ENCODE measurements at regions not wholly inside any gene's neighbourhood (a gene's known extent, or its start where the extent isn't known, plus 50 kb on each side); places are given as distances from the start of the nearest gene placed in this dataset.

- DNase-seq (ENCODE audit: low read depth): no peak
- no peak overlapping the region for H3K4me3 ChIP-seq (ENCODE audit: control insufficient read depth, low read depth, low read length)
- no peak for TF ChIP-seq CTCF (conservative IDR thresholded peaks at IDR 0.05; ENCODE audit: control insufficient read depth, insufficient read depth, low read depth, low read length)
Observed at GRCh38 chr4:18923496-18924161, 902.1 kb upstream of the LCORL start.

- no peak for TF ChIP-seq CTCF (conservative IDR thresholded peaks at IDR 0.05; ENCODE audit: control insufficient read depth, insufficient read depth, low read depth, low read length)
- H3K4me3 ChIP-seq (ENCODE audit: control insufficient read depth, low read depth, low read length): no peak overlapping the region
- DNase-seq (ENCODE audit: low read depth): peak; percentile 6
Observed at GRCh38 chr4:18917689-18918088, 896.1 kb upstream of the LCORL start.

- no peak for TF ChIP-seq CTCF (conservative IDR thresholded peaks at IDR 0.05; ENCODE audit: control insufficient read depth, insufficient read depth, low read depth, low read length)
- DNase-seq (ENCODE audit: low read depth): no peak
- no peak overlapping the region for H3K4me3 ChIP-seq (ENCODE audit: control insufficient read depth, low read depth, low read length)
Observed at GRCh38 chr4:18914182-18914581, 892.6 kb upstream of the LCORL start.

- DNase-seq (ENCODE audit: low read depth): no peak
- TF ChIP-seq CTCF (conservative IDR thresholded peaks at IDR 0.05; ENCODE audit: control insufficient read depth, insufficient read depth, low read depth, low read length): no peak
Observed at GRCh38 chr4:18894928-18895327, 873.4 kb upstream of the LCORL start.

GRCh38 chr4:18882468-18882867 is 860.9 kb upstream of the LCORL start:
- peak; percentile 30 for DNase-seq (ENCODE audit: low read depth)
- no peak overlapping the region for H3K4me3 ChIP-seq (ENCODE audit: control insufficient read depth, low read depth, low read length)
- TF ChIP-seq CTCF (conservative IDR thresholded peaks at IDR 0.05; ENCODE audit: control insufficient read depth, insufficient read depth, low read depth, low read length): no peak

More at GRCh38 chr4:18894928-18895327, 873.4 kb upstream of the LCORL start:
- H3K4me3 ChIP-seq (ENCODE audit: control insufficient read depth, low read depth, low read length): no peak overlapping the region

GRCh38 chr4:18881556-18881955 is 860.0 kb upstream of the LCORL start:
- no peak overlapping the region for H3K4me3 ChIP-seq (ENCODE audit: control insufficient read depth, low read depth, low read length)
- TF ChIP-seq CTCF (conservative IDR thresholded peaks at IDR 0.05; ENCODE audit: control insufficient read depth, insufficient read depth, low read depth, low read length): no peak
- no peak for DNase-seq (ENCODE audit: low read depth)

- H3K4me3 ChIP-seq (ENCODE audit: control insufficient read depth, low read depth, low read length): no peak overlapping the region
- DNase-seq (ENCODE audit: low read depth): no peak
- no peak for TF ChIP-seq CTCF (conservative IDR thresholded peaks at IDR 0.05; ENCODE audit: control insufficient read depth, insufficient read depth, low read depth, low read length)
Observed at GRCh38 chr4:18880871-18881270, 859.3 kb upstream of the LCORL start.
